ENCODE measurements at regions not wholly inside any gene's neighbourhood (a gene's known extent, or its start where the extent isn't known, plus 50 kb on each side); places are given as distances from the start of the nearest gene placed in this dataset.

- no peak for DNase-seq (ENCODE audit: low read depth, low spot score)
- Histone ChIP-seq H2AFZ (ENCODE audit: low read depth, low read length) (no peak overlapping the region), H3K9ac (replicated peaks; ENCODE audit: extremely low read depth, insufficient read depth, low read length) (no peak overlapping the region), H3K4me3 (replicated peaks in 1 of 3; ENCODE audit: insufficient read depth in 1 of 3, low read depth in 1 of 3, low read length in 3 of 3) (no peak overlapping the region), H3K36me3 (ENCODE audit: control insufficient read depth in 2 of 2, extremely low read depth in 1 of 2, insufficient read depth in 2 of 2, low read length in 2 of 2) (no peaks in the 10 kb centered on the region), H3K4me1 (ENCODE audit: control insufficient read depth, extremely low read depth, insufficient read depth, low read length) (peaks cover 4% of the 10 kb centered on the region), H3K27me3 (ENCODE audit: control insufficient read depth in 2 of 2, insufficient read depth in 2 of 2, low read length in 2 of 2) (peaks cover 4 to 13% of the 10 kb centered on the region in 2 experiments), H3K9me3 (replicated peaks; ENCODE audit: control insufficient read depth, insufficient read depth, low read length) (no peaks in the 10 kb centered on the region), H3K27ac (ENCODE audit: insufficient read depth, low read depth, low read length) (no peak overlapping the region), H3K79me2 (ENCODE audit: control insufficient read depth, insufficient read depth, low read length) (no peaks in the 10 kb centered on the region), H4K20me1 (replicated peaks; ENCODE audit: control insufficient read depth, extremely low read depth, insufficient read depth, low read length) (no peaks in the 10 kb centered on the region), H3K4me2 (ENCODE audit: insufficient read depth, low read length) (peak overlapping the region; percentile 58), H3K9me1 (replicated peaks; ENCODE audit: control insufficient read depth, extremely low read depth, insufficient read depth, low read length) (no peaks in the 10 kb centered on the region)
- no peak for TF ChIP-seq MYC (IDR thresholded peaks at IDR 0.05; ENCODE audit: low read depth, low read length)
- TF ChIP-seq MAX (IDR thresholded peaks at IDR 0.05; ENCODE audit: insufficient read depth, insufficient read length), result no peak
- TF ChIP-seq JUN (IDR thresholded peaks at IDR 0.05; ENCODE audit: borderline replicate concordance, insufficient read depth, insufficient read length, low read depth), result no peak
- TF ChIP-seq EZH2 (IDR thresholded peaks at IDR 0.05; ENCODE audit: borderline replicate concordance, low read depth, low read length, severe bottlenecking), result no peak
- no peak for TF ChIP-seq POLR2A (IDR thresholded peaks at IDR 0.05; ENCODE audit: low read depth, low read length)
- TF ChIP-seq GATA2 (IDR thresholded peaks at IDR 0.05; ENCODE audit: insufficient read depth, insufficient read length, low read depth, low read length), result no peak
- TF ChIP-seq CTCF (IDR thresholded peaks at IDR 0.05; ENCODE audit: extremely low read depth in 1 of 2, insufficient read depth in 1 of 2, low read depth in 1 of 2, low read length in 2 of 2), result no peak
- TF ChIP-seq POLR2AphosphoS5 (IDR thresholded peaks at IDR 0.05; ENCODE audit: insufficient read depth, low read depth, low read length), result no peak
- TF ChIP-seq FOS (IDR thresholded peaks at IDR 0.05; ENCODE audit: borderline replicate concordance, insufficient read depth, low read length), result no peak
- dilution Hi-C loops (cut with MboI; ENCODE audit: extremely low pct_ligation_motif_present, low sequenced_read_pairs) (no loop called here), intact Hi-C loops (cut with micrococcal nuclease) (no loop called here)
- no TSS peak for BruUV-seq (replicated peaks)
- CTCF ChIA-PET, result interaction anchor here (0.6 kb wide), 1 partner anchor 48 kb away, joined by 3 read pairs; no protein-coding TSS in a partner anchor
- POLR2A ChIA-PET, result no interaction called here
- no peak for FAIRE-seq
These were observed 86.8 kb upstream of the OSMR start for GRCh38 chr5:38758774-38759600.
